ENCODE measurements at regions not wholly inside any gene's neighbourhood (a gene's known extent, or its start where the extent isn't known, plus 50 kb on each side); places are given as distances from the start of the nearest gene placed in this dataset.

DNA sequence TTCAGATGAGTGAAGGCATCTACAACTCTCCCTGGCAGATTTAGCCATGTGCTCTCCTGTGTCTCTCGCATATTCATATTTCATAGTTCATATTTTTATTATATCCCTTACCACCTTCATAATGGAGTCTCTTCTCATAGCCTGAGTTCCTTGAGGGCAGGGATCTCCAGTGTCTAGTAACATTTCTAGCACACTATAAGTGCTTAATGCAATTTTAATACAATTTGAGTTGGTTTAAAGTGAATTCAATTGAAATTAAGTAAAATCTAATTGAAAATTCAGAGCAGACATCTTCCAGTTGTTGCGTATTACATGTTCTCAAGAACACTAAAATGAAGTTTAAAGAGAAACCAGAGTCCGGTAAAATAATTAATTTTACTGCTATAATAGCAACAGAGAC lies 163.6 kb upstream of the GNAI1 start:
- no peaks in the 10 kb centered on the region for H3K9me3 ChIP-seq (replicated peaks; ENCODE audit: control insufficient read depth, insufficient read depth, low read length)
- no peak overlapping the region for H3K9ac ChIP-seq (ENCODE audit: control insufficient read depth, insufficient read depth, low read length)
- DNase-seq (ENCODE audit: low read depth, low spot score) = no peak
- no peak overlapping the region for H2AFZ ChIP-seq (ENCODE audit: control insufficient read depth, low read depth, low read length)
- in situ Hi-C loops (cut with MboI) (no loop called here), intact Hi-C loops (cut with micrococcal nuclease; ENCODE audit: unreplicated experiment) (no loop called here)
- SMC1A ChIA-PET (ENCODE audit: uncharacterized antibody, unreplicated experiment) = no interaction called here
- 22% methylated on average over 3 of the region's 3 CpGs for WGBS (ENCODE audit: insufficient coverage, insufficient replicate concordance, low lambda C conversion rate, missing lambda C conversion rate)
- CTCF ChIA-PET = no interaction called here
- H3K79me2 ChIP-seq (ENCODE audit: control insufficient read depth, insufficient read depth, low read length) = no peaks in the 10 kb centered on the region
- no peak for FAIRE-seq
- no peaks in the 10 kb centered on the region for H3K36me3 ChIP-seq (ENCODE audit: control insufficient read depth in 2 of 2, insufficient read depth in 2 of 2, low read length in 1 of 2)
- H3K27ac ChIP-seq (ENCODE audit: control insufficient read depth, insufficient read depth) = no peak overlapping the region
- no TSS peak for BruUV-seq (replicated peaks)
- no peaks in the 10 kb centered on the region for H4K20me1 ChIP-seq (ENCODE audit: control insufficient read depth, insufficient read depth)
- H3K4me1 ChIP-seq (ENCODE audit: control insufficient read depth, insufficient read depth, low read length) = no peaks in the 10 kb centered on the region
- no peak overlapping the region for H3K4me3 ChIP-seq
- RAD21 ChIA-PET (ENCODE audit: unreplicated experiment) = no interaction called here
- TF ChIP-seq WRNIP1 (IDR thresholded peaks at IDR 0.05; ENCODE audit: borderline replicate concordance, low read depth, low read length) (no peak), SRF (IDR thresholded peaks at IDR 0.05; ENCODE audit: low read depth in 2 of 2, low read length in 2 of 2) (no peak), ZNF207 (IDR thresholded peaks at IDR 0.05; ENCODE audit: borderline replicate concordance) (no peak), ZBED1 (IDR thresholded peaks at IDR 0.05; ENCODE audit: borderline replicate concordance) (no peak), E2F4 (IDR thresholded peaks at IDR 0.05; ENCODE audit: low read depth, low read length) (no peak), PML (IDR thresholded peaks at IDR 0.05; ENCODE audit: low read length) (no peak), FOXK2 (IDR thresholded peaks at IDR 0.05) (no peak)
- TF ChIP-seq, protein P1, sequence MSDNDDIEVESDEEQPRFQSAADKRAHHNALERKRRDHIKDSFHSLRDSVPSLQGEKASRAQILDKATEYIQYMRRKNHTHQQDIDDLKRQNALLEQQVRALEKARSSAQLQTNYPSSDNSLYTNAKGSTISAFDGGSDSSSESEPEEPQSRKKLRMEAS (IDR thresholded peaks at IDR 0.05; ENCODE audit: low read depth, low read length) = no peak
- ATAC-seq = no peak
- no peak overlapping the region for H3K4me2 ChIP-seq (ENCODE audit: control insufficient read depth, insufficient read depth)
- no peaks in the 10 kb centered on the region for H3K27me3 ChIP-seq (replicated peaks in 1 of 2; ENCODE audit: control insufficient read depth in 2 of 2, insufficient read depth in 2 of 2, low read length in 1 of 2)
- POLR2A ChIA-PET = no interaction called here

DNA sequence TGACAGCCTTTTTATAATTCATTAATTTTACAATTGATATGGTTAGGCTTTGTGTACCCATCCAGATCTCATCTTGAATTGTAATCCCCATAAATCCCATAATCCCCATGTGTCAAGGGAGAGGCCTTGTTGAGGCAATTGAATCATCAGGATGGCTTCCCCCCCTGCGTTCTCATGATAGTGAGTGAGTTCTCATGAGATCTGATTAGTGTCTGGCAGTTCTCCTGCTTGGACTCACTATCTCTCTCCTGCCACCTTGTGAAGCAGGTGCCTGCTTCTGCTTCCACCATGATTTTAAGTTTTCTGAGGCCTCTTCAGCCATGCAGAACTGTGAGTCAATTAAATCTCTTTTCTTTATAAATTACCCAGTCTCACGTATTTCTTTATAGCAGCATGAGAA lies 165.7 kb upstream of the GNAI1 start:
- RAD21 ChIA-PET (ENCODE audit: unreplicated experiment) = no interaction called here
- CTCF ChIA-PET = no interaction called here
- Histone ChIP-seq H3K79me2 (ENCODE audit: control insufficient read depth, insufficient read depth, low read length) (no peaks in the 10 kb centered on the region), H3K27ac (ENCODE audit: control insufficient read depth, insufficient read depth) (no peak overlapping the region), H2AFZ (ENCODE audit: control insufficient read depth, low read depth, low read length) (no peak overlapping the region), H3K27me3 (replicated peaks in 1 of 2; ENCODE audit: control insufficient read depth in 2 of 2, insufficient read depth in 2 of 2, low read length in 1 of 2) (no peaks in the 10 kb centered on the region), H3K4me1 (ENCODE audit: control insufficient read depth, insufficient read depth, low read length) (no peaks in the 10 kb centered on the region), H3K4me2 (ENCODE audit: control insufficient read depth, insufficient read depth) (no peak overlapping the region), H3K36me3 (ENCODE audit: control insufficient read depth in 2 of 2, insufficient read depth in 2 of 2, low read length in 1 of 2) (no peaks in the 10 kb centered on the region), H3K9me3 (replicated peaks; ENCODE audit: control insufficient read depth, insufficient read depth, low read length) (no peaks in the 10 kb centered on the region), H4K20me1 (ENCODE audit: control insufficient read depth, insufficient read depth) (no peaks in the 10 kb centered on the region), H3K9ac (ENCODE audit: control insufficient read depth, insufficient read depth, low read length) (no peak overlapping the region), H3K4me3 (no peak overlapping the region)
- DNase-seq (ENCODE audit: low read depth, low spot score) = no peak
- no peak for FAIRE-seq
- POLR2A ChIA-PET = no interaction called here
- WGBS (ENCODE audit: insufficient coverage, insufficient replicate concordance, low lambda C conversion rate, missing lambda C conversion rate) = 14% methylated on average over 2 of the region's 2 CpGs
- ATAC-seq = no peak
- BruUV-seq (replicated peaks) = no TSS peak
- SMC1A ChIA-PET (ENCODE audit: uncharacterized antibody, unreplicated experiment) = no interaction called here
- intact Hi-C loops (cut with micrococcal nuclease; ENCODE audit: unreplicated experiment) (no loop called here), in situ Hi-C loops (cut with MboI) (no loop called here)
- TF ChIP-seq, protein P2, sequence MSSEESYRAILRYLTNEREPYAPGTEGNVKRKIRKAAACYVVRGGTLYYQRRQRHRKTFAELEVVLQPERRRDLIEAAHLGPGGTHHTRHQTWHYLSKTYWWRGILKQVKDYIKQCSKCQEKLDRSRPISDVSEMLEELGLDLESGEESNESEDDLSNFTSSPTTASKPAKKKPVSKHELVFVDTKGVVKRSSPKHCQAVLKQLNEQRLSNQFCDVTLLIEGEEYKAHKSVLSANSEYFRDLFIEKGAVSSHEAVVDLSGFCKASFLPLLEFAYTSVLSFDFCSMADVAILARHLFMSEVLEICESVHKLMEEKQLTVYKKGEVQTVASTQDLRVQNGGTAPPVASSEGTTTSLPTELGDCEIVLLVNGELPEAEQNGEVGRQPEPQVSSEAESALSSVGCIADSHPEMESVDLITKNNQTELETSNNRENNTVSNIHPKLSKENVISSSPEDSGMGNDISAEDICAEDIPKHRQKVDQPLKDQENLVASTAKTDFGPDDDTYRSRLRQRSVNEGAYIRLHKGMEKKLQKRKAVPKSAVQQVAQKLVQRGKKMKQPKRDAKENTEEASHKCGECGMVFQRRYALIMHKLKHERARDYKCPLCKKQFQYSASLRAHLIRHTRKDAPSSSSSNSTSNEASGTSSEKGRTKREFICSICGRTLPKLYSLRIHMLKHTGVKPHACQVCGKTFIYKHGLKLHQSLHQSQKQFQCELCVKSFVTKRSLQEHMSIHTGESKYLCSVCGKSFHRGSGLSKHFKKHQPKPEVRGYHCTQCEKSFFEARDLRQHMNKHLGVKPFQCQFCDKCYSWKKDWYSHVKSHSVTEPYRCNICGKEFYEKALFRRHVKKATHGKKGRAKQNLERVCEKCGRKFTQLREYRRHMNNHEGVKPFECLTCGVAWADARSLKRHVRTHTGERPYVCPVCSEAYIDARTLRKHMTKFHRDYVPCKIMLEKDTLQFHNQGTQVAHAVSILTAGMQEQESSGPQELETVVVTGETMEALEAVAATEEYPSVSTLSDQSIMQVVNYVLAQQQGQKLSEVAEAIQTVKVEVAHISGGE (CRISPR knock-in tag; IDR thresholded peaks at IDR 0.05) = no peak
- TF ChIP-seq BCL11A (IDR thresholded peaks at IDR 0.05; ENCODE audit: low read depth, low read length) = no peak
- no peak for TF ChIP-seq TBL1XR1 (IDR thresholded peaks at IDR 0.05; ENCODE audit: low read depth, low read length)
- no peak for TF ChIP-seq WRNIP1 (IDR thresholded peaks at IDR 0.05; ENCODE audit: borderline replicate concordance, low read depth, low read length)
- TF ChIP-seq MEF2B (IDR thresholded peaks at IDR 0.05; ENCODE audit: partially characterized antibody, poor library complexity, severe bottlenecking) = no peak
- TF ChIP-seq PML (IDR thresholded peaks at IDR 0.05; ENCODE audit: low read length) = no peak
- TF ChIP-seq E2F4 (IDR thresholded peaks at IDR 0.05; ENCODE audit: low read depth, low read length) = no peak
- no peak for TF ChIP-seq JUND (IDR thresholded peaks at IDR 0.05; ENCODE audit: low read depth, low read length)
